ENCODE measurements at regions not wholly inside any gene's neighbourhood (a gene's known extent, or its start where the extent isn't known, plus 50 kb on each side); places are given as distances from the start of the nearest gene placed in this dataset.

GRCh38 chr3:94345101-94345500 lies 282.2 kb downstream of the NSUN3 start:
- no peak for DNase-seq
- Histone ChIP-seq H3K27ac (replicated peaks) (no peak overlapping the region), H3K4me1 (no peaks in the 10 kb centered on the region)

GRCh38 chr3:94349310-94349878 lies 286.5 kb downstream of the NSUN3 start:
- intact Hi-C loops (cut with micrococcal nuclease), result no loop called here
- DNase-seq, result no peak
- Histone ChIP-seq H3K36me3 (no peaks in the 10 kb centered on the region), H3K4me3 (no peak overlapping the region), H3K9me3 (replicated peaks) (no peaks in the 10 kb centered on the region), H3K4me1 (no peaks in the 10 kb centered on the region), H3K27me3 (ENCODE audit: low read depth) (no peaks in the 10 kb centered on the region), H3K27ac (replicated peaks) (no peak overlapping the region)
- TF ChIP-seq CTCF (IDR thresholded peaks at IDR 0.05; ENCODE audit: borderline replicate concordance), result no peak

More at GRCh38 chr3:94345101-94345500, 282.2 kb downstream of the NSUN3 start:
- H3K9me3 ChIP-seq (replicated peaks), result no peaks in the 10 kb centered on the region
- intact Hi-C loops (cut with micrococcal nuclease), result no loop called here
- no peak for TF ChIP-seq CTCF (IDR thresholded peaks at IDR 0.05; ENCODE audit: borderline replicate concordance)
- no peaks in the 10 kb centered on the region for H3K36me3 ChIP-seq
- H3K4me3 ChIP-seq, result no peak overlapping the region
- no peaks in the 10 kb centered on the region for H3K27me3 ChIP-seq (ENCODE audit: low read depth)

- H3K27ac ChIP-seq (replicated peaks), result no peak overlapping the region
- H3K9me3 ChIP-seq (replicated peaks), result no peaks in the 10 kb centered on the region
- peaks cover 9% of the 10 kb centered on the region for H3K4me1 ChIP-seq
- no peak overlapping the region for H3K4me3 ChIP-seq
- no peak for TF ChIP-seq CTCF (IDR thresholded peaks at IDR 0.05; ENCODE audit: borderline replicate concordance)
- no peaks in the 10 kb centered on the region for H3K36me3 ChIP-seq
- no peak for DNase-seq
- H3K27me3 ChIP-seq (ENCODE audit: low read depth), result no peaks in the 10 kb centered on the region
- intact Hi-C loops (cut with micrococcal nuclease), result no loop called here
Measured at GRCh38 chr3:94356581-94356980, 293.7 kb downstream of the NSUN3 start.

DNA sequence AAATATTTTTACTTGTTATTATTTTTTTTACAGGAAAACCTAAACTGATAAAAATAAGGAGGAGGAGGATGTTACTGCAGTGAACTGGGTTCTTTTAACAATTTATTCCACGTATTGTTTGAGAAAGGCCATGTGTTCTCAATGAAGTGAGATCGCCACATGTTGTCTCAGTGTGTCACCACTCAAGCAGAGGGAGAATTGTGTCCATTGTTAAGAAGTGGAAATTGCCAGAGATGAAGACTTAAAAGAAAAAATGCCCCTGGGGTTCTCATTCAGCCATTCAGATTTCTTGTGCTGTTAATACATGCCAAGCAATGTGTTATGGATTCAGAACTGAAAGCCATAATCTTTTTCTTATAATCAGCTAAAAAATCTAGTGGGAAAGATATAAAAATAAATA lies 297.1 kb downstream of the NSUN3 start:
- H3K27me3 ChIP-seq (ENCODE audit: low read depth), result no peaks in the 10 kb centered on the region
- no peaks in the 10 kb centered on the region for H3K9me3 ChIP-seq (replicated peaks)
- no peak for DNase-seq
- H3K27ac ChIP-seq (replicated peaks), result no peak overlapping the region
- H3K4me1 ChIP-seq, result peaks cover 9% of the 10 kb centered on the region
- H3K36me3 ChIP-seq, result no peaks in the 10 kb centered on the region
- intact Hi-C loops (cut with micrococcal nuclease), result no loop called here
- no peak for TF ChIP-seq CTCF (IDR thresholded peaks at IDR 0.05; ENCODE audit: borderline replicate concordance)
- no peak overlapping the region for H3K4me3 ChIP-seq

DNA sequence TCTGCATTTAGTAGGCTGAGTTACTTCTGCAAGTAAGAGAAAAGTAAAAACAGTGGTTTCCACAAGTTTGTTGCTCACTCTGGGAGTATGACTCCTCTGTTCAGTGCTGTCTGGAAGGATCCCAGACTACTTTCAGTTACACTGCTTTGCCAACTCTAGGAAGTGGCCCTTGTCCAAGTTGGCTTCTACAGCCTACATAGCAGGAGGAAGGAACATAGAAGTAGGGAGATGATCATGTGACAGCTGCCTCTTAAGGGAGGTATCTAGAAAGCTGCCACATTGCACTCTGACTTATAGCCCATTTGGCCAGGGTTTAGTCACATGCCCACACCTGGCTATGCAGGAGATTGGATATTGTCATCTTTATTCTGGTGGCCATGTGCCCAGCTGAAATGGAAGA lies 298.1 kb downstream of the NSUN3 start:
- H3K4me1 ChIP-seq, result peaks cover 9% of the 10 kb centered on the region
- H3K27me3 ChIP-seq (ENCODE audit: low read depth), result no peaks in the 10 kb centered on the region
- H3K36me3 ChIP-seq, result no peaks in the 10 kb centered on the region
- intact Hi-C loops (cut with micrococcal nuclease), result no loop called here
- no peak for TF ChIP-seq CTCF (IDR thresholded peaks at IDR 0.05; ENCODE audit: borderline replicate concordance)
- no peak overlapping the region for H3K4me3 ChIP-seq
- DNase-seq, result peak; percentile 42
- peaks cover 4% of the 10 kb centered on the region for H3K9me3 ChIP-seq (replicated peaks)
- H3K27ac ChIP-seq (replicated peaks), result no peak overlapping the region

All from left ventricle myocardium inferior (tissue), 1 donor.